SK-N-SH (cell line): ENCODE measurements at regions not wholly inside any gene's neighbourhood (a gene's known extent, or its start where the extent isn't known, plus 50 kb on each side); places are given as distances from the start of the nearest gene placed in this dataset.

ENCODE experiments used
- CTCF ChIA-PET: fragments of 300-600, 350-600 bp; formaldehyde crosslinking; extraction: SDS; loops from one replicate; lab custom pipeline; 2021; lab: Yijun Ruan, JAX
- POLR2A ChIA-PET: fragments of 350-600 bp; sonication (Branson Sonifier 250); formaldehyde crosslinking; extraction: SDS; loops from one replicate; lab custom pipeline; 2020; ENCODE audit warnings: antibody characterized with exemption, inconsistent platforms; lab: Yijun Ruan, JAX
- DNase-seq: peaks from one replicate; pipeline ENCODE4 v3.0.0; 2012
- H2AFZ ChIP-seq: fragments of 200-600 bp; sonication (generic); 2 replicates; pipeline ENCODE4 v1.8.1; 2016; ENCODE audit warnings: antibody characterized with exemption, mild to moderate bottlenecking, low read depth
- H3F3A ChIP-seq: fragments of 200-600 bp; sonication (generic); replicated peaks from 2 replicates; pipeline ENCODE3; 2016; ENCODE audit warnings: antibody characterized with exemption, mild to moderate bottlenecking; ENCODE audit not compliant: insufficient read depth
- H3K27ac ChIP-seq, 2 experiments: fragments of 200-500 bp in 1 of 2; fragments of 200-600 bp in 1 of 2; sonication (Bioruptor generic) in 1 of 2; sonication (generic), shearing (Covaris generic) in 1 of 2; 2 replicates each; pipeline versions ENCODE4 v1.5.1 to v1.6.1; 2014 to 2016; ENCODE audit warnings: low read depth in 2 of 2, inconsistent platforms in 1 of 2, low read length in 1 of 2, mild to moderate bottlenecking in 1 of 2, mixed read lengths in 1 of 2
- H3K27me3 ChIP-seq: fragments of 200-600 bp; sonication (generic), shearing (Covaris generic); 2 replicates; pipeline ENCODE4 v1.6.1; 2016; ENCODE audit warnings: mixed run types; ENCODE audit not compliant: insufficient read depth
- H3K36me3 ChIP-seq, 2 experiments: fragments of 200-500 bp in 1 of 2; fragments of 200-600 bp in 1 of 2; sonication (Bioruptor generic) in 1 of 2; sonication (generic) in 1 of 2; replicated peaks in 1 of 2; 2 replicates each; pipeline versions ENCODE3 to v1.5.1; 2014 to 2016; ENCODE audit warnings: low read length in 1 of 2, mild to moderate bottlenecking in 1 of 2; ENCODE audit not compliant: insufficient read depth in 2 of 2, control insufficient read depth in 1 of 2
- H3K4me1 ChIP-seq, 2 experiments: fragments of 200-500 bp in 1 of 2; fragments of 200-600 bp in 1 of 2; sonication (Bioruptor generic) in 1 of 2; sonication (generic), shearing (Covaris generic) in 1 of 2; 2 replicates each; pipeline versions ENCODE4 v1.5.1 to v1.6.1; 2014 to 2016; ENCODE audit warnings: low read depth in 1 of 2, low read length in 1 of 2, mixed run types in 1 of 2; ENCODE audit not compliant: insufficient read depth in 2 of 2, control insufficient read depth in 1 of 2
- H3K4me2 ChIP-seq: fragments of 200-600 bp; sonication (generic), shearing (Covaris generic); 2 replicates; pipeline ENCODE4 v1.6.1; 2017; ENCODE audit warnings: mixed run types
- H3K4me3 ChIP-seq, 2 experiments: fragments of 200-500 bp in 1 of 2; fragments of 200-600 bp in 1 of 2; sonication (Bioruptor generic) in 1 of 2; sonication (generic), shearing (Covaris generic) in 1 of 2; 2 replicates each; pipeline versions ENCODE4 v1.5.1 to v1.8.1; 2014 to 2016; ENCODE audit warnings: low read depth in 2 of 2, inconsistent platforms in 1 of 2, low read length in 1 of 2, mild to moderate bottlenecking in 1 of 2, mixed read lengths in 1 of 2, moderate library complexity in 1 of 2
- H3K79me2 ChIP-seq: fragments of 200-600 bp; sonication (generic); 2 replicates; pipeline ENCODE4 v1.8.1; 2017; ENCODE audit warnings: mild to moderate bottlenecking; ENCODE audit not compliant: insufficient read depth
- H3K9ac ChIP-seq: fragments of 200-600 bp; sonication (generic); 2 replicates; pipeline ENCODE4 v1.6.1; 2017; ENCODE audit warnings: mixed run types
- H3K9me2 ChIP-seq: fragments of 200-600 bp; sonication (generic); 2 replicates; pipeline ENCODE4 v1.6.1; 2017; ENCODE audit warnings: mixed run types
- H3K9me3 ChIP-seq: fragments of 200-600 bp; sonication (generic); 2 replicates; pipeline ENCODE4 v1.6.1; 2017; ENCODE audit warnings: mixed run types, mild to moderate bottlenecking, moderate library complexity
- H4K20me1 ChIP-seq: fragments of 200-600 bp; sonication (generic); 2 replicates; pipeline ENCODE4 v1.6.1; 2017; ENCODE audit warnings: mild to moderate bottlenecking, mixed run types; ENCODE audit not compliant: insufficient read depth
- CHD2 ChIP-seq: fragments of 150-350 bp; IDR thresholded peaks from 2 replicates; pipeline ENCODE4 v1.6.1; 2018; ENCODE audit warnings: low read length; ENCODE audit not compliant: partially characterized antibody
- EP300 ChIP-seq, 2 experiments: IDR thresholded peaks; 2 replicates each; pipeline versions ENCODE4 v1.4.0 to v1.6.1; 2012; ENCODE audit warnings: borderline replicate concordance in 1 of 2, low read depth in 1 of 2, low read length in 1 of 2
- FOSL2 ChIP-seq: IDR thresholded peaks from 2 replicates; pipeline ENCODE4 v1.4.0; 2012; ENCODE audit warnings: low read depth, mild to moderate bottlenecking, moderate library complexity, borderline replicate concordance
- GABPA ChIP-seq: IDR thresholded peaks from 2 replicates; pipeline ENCODE4 v1.4.0; 2012; ENCODE audit warnings: low read depth, mild to moderate bottlenecking
- MEF2A ChIP-seq: IDR thresholded peaks from 2 replicates; pipeline ENCODE4 v1.4.0; 2012; ENCODE audit warnings: low read depth, borderline replicate concordance
- MXI1 ChIP-seq: IDR thresholded peaks from 2 replicates; pipeline ENCODE4 v1.6.1; 2012; ENCODE audit warnings: mild to moderate bottlenecking, low read depth, low read length, improper control_type of control experiment
- POLR2AphosphoS5 ChIP-seq: IDR thresholded peaks from 2 replicates; pipeline ENCODE4 v1.6.1; 2012; ENCODE audit warnings: low read depth, low read length
- RCOR1 ChIP-seq: fragments of 150-350 bp; IDR thresholded peaks from 2 replicates; pipeline ENCODE4 v1.6.1; 2017; ENCODE audit warnings: antibody characterized with exemption, low read length
- RXRA ChIP-seq: IDR thresholded peaks from 2 replicates; pipeline ENCODE4 v1.4.0; 2012; ENCODE audit warnings: low read depth, mild to moderate bottlenecking, borderline replicate concordance
- SIN3A ChIP-seq: IDR thresholded peaks from 2 replicates; pipeline ENCODE4 v1.6.1; 2012; ENCODE audit warnings: low read depth, mild to moderate bottlenecking, low read length, moderate library complexity, borderline replicate concordance
- SMC3 ChIP-seq: IDR thresholded peaks from 2 replicates; pipeline ENCODE4 v1.6.1; 2012; ENCODE audit warnings: low read depth, low read length, improper control_type of control experiment
- TAF1 ChIP-seq: IDR thresholded peaks from 2 replicates; pipeline ENCODE4 v1.6.1; 2012; ENCODE audit warnings: low read depth, mild to moderate bottlenecking, low read length, moderate library complexity, borderline replicate concordance
- TCF12 ChIP-seq: IDR thresholded peaks from 2 replicates; pipeline ENCODE4 v1.4.0; 2012
- TEAD4 ChIP-seq: IDR thresholded peaks from 2 replicates; pipeline ENCODE4 v1.4.0; 2012; ENCODE audit warnings: mild to moderate bottlenecking, borderline replicate concordance; ENCODE audit not compliant: insufficient read depth
- WGBS: methylation state at CpG from one replicate; pipeline ENCODE4 v1.1.6; 2017; ENCODE audit warnings: low lambda C conversion rate; 5-methylcytosine and 5-hydroxymethylcytosine counted together
- TF ChIP-seq, protein P1 (sequence below): IDR thresholded peaks from 2 replicates; pipeline ENCODE4 v1.4.0; 2012; ENCODE audit warnings: low read depth, borderline replicate concordance
- TF ChIP-seq, protein P2 (sequence below): IDR thresholded peaks from 2 replicates; pipeline ENCODE4 v1.4.0; 2012; ENCODE audit warnings: low read depth, borderline replicate concordance
- TF ChIP-seq, protein P3 (sequence below): fragments of 150-350 bp; IDR thresholded peaks from 2 replicates; pipeline ENCODE4 v1.6.1; 2017; ENCODE audit warnings: antibody characterized with exemption, low read length, low read depth, borderline replicate concordance

GRCh38 chr2:204272610-204273287 lies 272.5 kb upstream of the PARD3B start:
- no peak overlapping the region for H3K4me2 ChIP-seq
- H3F3A ChIP-seq, result no peaks in the 10 kb centered on the region
- TF ChIP-seq SMC3 (no peak), SIN3A (no peak), TCF12 (no peak), EP300 (IDR thresholded peaks at IDR 0.05; ENCODE audit: borderline replicate concordance in 1 of 2, low read depth in 1 of 2, low read length in 1 of 2) (no peak), RXRA (no peak), POLR2AphosphoS5 (no peak), TAF1 (no peak), GABPA (no peak), FOSL2 (no peak), MXI1 (no peak), TEAD4 (no peak), RCOR1 (no peak), CHD2 (no peak), MEF2A (no peak)
- TF ChIP-seq, protein P1, sequence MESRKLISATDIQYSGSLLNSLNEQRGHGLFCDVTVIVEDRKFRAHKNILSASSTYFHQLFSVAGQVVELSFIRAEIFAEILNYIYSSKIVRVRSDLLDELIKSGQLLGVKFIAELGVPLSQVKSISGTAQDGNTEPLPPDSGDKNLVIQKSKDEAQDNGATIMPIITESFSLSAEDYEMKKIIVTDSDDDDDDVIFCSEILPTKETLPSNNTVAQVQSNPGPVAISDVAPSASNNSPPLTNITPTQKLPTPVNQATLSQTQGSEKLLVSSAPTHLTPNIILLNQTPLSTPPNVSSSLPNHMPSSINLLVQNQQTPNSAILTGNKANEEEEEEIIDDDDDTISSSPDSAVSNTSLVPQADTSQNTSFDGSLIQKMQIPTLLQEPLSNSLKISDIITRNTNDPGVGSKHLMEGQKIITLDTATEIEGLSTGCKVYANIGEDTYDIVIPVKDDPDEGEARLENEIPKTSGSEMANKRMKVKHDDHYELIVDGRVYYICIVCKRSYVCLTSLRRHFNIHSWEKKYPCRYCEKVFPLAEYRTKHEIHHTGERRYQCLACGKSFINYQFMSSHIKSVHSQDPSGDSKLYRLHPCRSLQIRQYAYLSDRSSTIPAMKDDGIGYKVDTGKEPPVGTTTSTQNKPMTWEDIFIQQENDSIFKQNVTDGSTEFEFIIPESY, result no peak
- TF ChIP-seq, protein P2, sequence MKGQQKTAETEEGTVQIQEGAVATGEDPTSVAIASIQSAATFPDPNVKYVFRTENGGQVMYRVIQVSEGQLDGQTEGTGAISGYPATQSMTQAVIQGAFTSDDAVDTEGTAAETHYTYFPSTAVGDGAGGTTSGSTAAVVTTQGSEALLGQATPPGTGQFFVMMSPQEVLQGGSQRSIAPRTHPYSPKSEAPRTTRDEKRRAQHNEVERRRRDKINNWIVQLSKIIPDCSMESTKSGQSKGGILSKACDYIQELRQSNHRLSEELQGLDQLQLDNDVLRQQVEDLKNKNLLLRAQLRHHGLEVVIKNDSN, result no peak
- TF ChIP-seq, protein P3, sequence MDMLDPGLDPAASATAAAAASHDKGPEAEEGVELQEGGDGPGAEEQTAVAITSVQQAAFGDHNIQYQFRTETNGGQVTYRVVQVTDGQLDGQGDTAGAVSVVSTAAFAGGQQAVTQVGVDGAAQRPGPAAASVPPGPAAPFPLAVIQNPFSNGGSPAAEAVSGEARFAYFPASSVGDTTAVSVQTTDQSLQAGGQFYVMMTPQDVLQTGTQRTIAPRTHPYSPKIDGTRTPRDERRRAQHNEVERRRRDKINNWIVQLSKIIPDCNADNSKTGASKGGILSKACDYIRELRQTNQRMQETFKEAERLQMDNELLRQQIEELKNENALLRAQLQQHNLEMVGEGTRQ, result no peak
- CTCF ChIA-PET, result interaction anchor here (1.5 kb wide), 1 partner anchor 14 kb away, joined by 3 read pairs; no protein-coding TSS in a partner anchor
- no peaks in the 10 kb centered on the region for H3K9me3 ChIP-seq
- no peaks in the 10 kb centered on the region for H3K36me3 ChIP-seq
- no peaks in the 10 kb centered on the region for H3K27me3 ChIP-seq
- no peak overlapping the region; a peak in 1 of 4 replicates for H3K27ac ChIP-seq
- no peak overlapping the region for H3K9ac ChIP-seq
- POLR2A ChIA-PET, result no interaction called here
- H3K79me2 ChIP-seq, result no peaks in the 10 kb centered on the region
- DNase-seq, result no peak
- WGBS, result 49% methylated on average over 2 of the region's 2 CpGs
- H3K9me2 ChIP-seq, result no peaks in the 10 kb centered on the region
- no peak overlapping the region for H2AFZ ChIP-seq
- H4K20me1 ChIP-seq, result no peaks in the 10 kb centered on the region
- H3K4me3 ChIP-seq, result no peak overlapping the region
- H3K4me1 ChIP-seq, result peaks cover 0 to 8% of the 10 kb centered on the region in 2 experiments; a peak in 3 of 4 replicates
